ENCODE measurements at regions not wholly inside any gene's neighbourhood (a gene's known extent, or its start where the extent isn't known, plus 50 kb on each side); places are given as distances from the start of the nearest gene placed in this dataset.
"Not testable (repeated sequence)": the region's sequence is repeated elsewhere in the genome, so short reads cannot be mapped to it uniquely, and the experiment has no call there.

DNA sequence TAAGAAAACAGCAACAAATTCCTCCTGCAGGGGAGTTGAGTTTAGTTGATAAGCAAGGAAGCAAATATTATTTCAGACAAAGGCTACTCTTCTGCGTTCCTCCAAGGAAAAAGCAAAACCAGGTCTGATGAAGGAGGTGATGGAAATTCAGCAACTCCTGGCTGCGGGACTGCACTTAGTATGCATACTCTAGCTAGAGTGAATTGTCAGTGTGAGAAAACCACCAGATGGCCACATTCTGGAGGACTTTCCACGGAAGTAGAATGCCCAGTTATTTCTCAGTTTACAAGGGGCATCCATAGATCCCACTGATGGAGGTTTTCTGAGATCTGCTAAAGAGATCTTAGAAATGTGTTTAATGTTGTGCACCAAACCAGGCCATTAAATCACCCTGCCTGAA lies 338.6 kb upstream of the PUDP start:
- H3K4me3 Mint-ChIP-seq, result no peak overlapping the region
- TF ChIP-seq, protein P1, sequence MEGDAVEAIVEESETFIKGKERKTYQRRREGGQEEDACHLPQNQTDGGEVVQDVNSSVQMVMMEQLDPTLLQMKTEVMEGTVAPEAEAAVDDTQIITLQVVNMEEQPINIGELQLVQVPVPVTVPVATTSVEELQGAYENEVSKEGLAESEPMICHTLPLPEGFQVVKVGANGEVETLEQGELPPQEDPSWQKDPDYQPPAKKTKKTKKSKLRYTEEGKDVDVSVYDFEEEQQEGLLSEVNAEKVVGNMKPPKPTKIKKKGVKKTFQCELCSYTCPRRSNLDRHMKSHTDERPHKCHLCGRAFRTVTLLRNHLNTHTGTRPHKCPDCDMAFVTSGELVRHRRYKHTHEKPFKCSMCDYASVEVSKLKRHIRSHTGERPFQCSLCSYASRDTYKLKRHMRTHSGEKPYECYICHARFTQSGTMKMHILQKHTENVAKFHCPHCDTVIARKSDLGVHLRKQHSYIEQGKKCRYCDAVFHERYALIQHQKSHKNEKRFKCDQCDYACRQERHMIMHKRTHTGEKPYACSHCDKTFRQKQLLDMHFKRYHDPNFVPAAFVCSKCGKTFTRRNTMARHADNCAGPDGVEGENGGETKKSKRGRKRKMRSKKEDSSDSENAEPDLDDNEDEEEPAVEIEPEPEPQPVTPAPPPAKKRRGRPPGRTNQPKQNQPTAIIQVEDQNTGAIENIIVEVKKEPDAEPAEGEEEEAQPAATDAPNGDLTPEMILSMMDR (IDR thresholded peaks at IDR 0.05), result no peak
- DNase-seq (no peak), ATAC-seq (ENCODE audit: low read depth) (no peak)
- H3K4me1 Mint-ChIP-seq, result no peaks in the 10 kb centered on the region
- intact Hi-C loops (cut with micrococcal nuclease), result no loop called here
- no peaks in the 10 kb centered on the region for H3K9me3 Mint-ChIP-seq
- ChIA-PET POLR2A (no interaction called here), CTCF (no interaction called here)
- no peaks in the 10 kb centered on the region for H3K36me3 Mint-ChIP-seq (ENCODE audit: low read depth)
- no peak overlapping the region for H3K27ac Mint-ChIP-seq
- H3K27me3 Mint-ChIP-seq, result no peaks in the 10 kb centered on the region

DNA sequence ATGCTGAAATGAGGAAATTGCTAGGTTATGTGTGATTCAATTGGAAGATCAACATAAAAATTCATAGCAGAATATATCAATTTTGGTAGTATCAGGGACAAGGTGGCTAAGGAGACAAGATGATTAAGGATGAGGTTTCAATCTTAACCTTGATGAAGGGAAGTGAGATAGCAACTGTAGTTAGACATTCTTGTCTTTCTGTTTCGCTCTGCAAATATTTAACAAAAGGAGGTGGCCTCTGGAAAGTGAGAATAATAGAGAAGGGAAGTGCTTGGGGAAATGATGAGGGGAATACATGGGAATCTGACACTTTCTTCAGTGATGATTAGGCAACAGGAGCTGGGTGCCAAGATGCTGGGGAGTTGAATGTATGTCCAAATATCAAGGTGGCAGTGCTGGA lies 337.1 kb upstream of the PUDP start:
- POLR2A ChIA-PET, result no interaction called here
- Mint-ChIP-seq H3K36me3 (ENCODE audit: low read depth) (no peaks in the 10 kb centered on the region), H3K4me1 (no peaks in the 10 kb centered on the region), H3K9me3 (no peaks in the 10 kb centered on the region), H3K4me3 (no peak overlapping the region), H3K27me3 (no peaks in the 10 kb centered on the region), H3K27ac (no peak overlapping the region)
- CTCF ChIA-PET, result no interaction called here
- TF ChIP-seq, protein P1 (IDR thresholded peaks at IDR 0.05), result no peak
- DNase-seq (no peak), ATAC-seq (ENCODE audit: low read depth) (no peak)
- intact Hi-C loops (cut with micrococcal nuclease), result no loop called here

DNA sequence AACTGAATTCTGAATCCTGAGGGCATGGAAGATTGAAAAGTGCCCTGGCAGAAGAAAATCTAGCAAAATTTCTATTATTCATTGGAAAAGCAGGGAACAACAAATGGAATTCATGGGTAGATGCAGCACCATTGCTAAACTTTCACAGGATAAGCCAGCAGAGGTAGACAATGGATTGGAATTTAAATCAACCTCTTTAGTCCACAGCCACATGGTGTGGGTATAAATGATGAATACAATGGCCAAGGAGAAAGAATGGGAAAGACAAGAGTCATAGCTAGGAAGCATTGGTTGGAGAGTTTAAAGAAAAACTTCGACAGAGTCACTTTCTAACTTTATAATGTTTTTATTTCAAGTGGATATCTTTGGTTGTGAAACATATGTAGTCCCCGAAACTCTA lies 332.8 kb upstream of the PUDP start:
- POLR2A ChIA-PET, result no interaction called here
- TF ChIP-seq, protein P1 (IDR thresholded peaks at IDR 0.05), result no peak
- H3K4me3 Mint-ChIP-seq, result no peak overlapping the region
- H3K4me1 Mint-ChIP-seq, result no peaks in the 10 kb centered on the region
- DNase-seq (no peak), ATAC-seq (ENCODE audit: low read depth) (no peak)
- H3K9me3 Mint-ChIP-seq, result no peaks in the 10 kb centered on the region
- H3K27me3 Mint-ChIP-seq, result no peaks in the 10 kb centered on the region
- no peaks in the 10 kb centered on the region for H3K36me3 Mint-ChIP-seq (ENCODE audit: low read depth)
- H3K27ac Mint-ChIP-seq, result no peak overlapping the region
- CTCF ChIA-PET, result no interaction called here
- intact Hi-C loops (cut with micrococcal nuclease), result no loop called here

DNA sequence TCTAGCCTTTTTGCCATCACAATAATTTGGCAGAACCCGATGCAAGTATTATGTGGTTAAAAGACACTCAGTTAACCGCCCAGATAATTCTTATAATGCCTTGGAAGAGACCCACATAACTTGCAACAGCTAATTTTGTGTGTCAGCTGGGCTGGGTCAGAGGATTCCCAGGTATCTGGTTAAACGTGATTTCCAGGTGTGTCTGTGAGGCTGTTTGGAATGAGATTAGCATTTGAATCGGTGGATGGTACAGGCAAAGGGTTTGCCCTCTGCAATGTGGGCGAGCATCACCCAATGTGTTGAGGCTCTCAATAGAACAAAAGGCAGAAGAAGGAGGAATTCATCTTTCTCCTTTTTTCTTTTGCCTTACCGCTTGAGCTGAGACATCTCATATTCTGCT lies 314.2 kb upstream of the PUDP start:
- Mint-ChIP-seq H3K27me3 (no peaks in the 10 kb centered on the region), H3K36me3 (ENCODE audit: low read depth) (no peaks in the 10 kb centered on the region), H3K9me3 (no peaks in the 10 kb centered on the region), H3K4me3 (no peak overlapping the region), H3K4me1 (no peaks in the 10 kb centered on the region), H3K27ac (no peak overlapping the region)
- intact Hi-C loops (cut with micrococcal nuclease), result no loop called here
- no peak for ATAC-seq (ENCODE audit: low read depth)
- DNase-seq, result no peak
- ChIA-PET POLR2A (no interaction called here), CTCF (no interaction called here)
- TF ChIP-seq, protein P1 (IDR thresholded peaks at IDR 0.05), result no peak

DNA sequence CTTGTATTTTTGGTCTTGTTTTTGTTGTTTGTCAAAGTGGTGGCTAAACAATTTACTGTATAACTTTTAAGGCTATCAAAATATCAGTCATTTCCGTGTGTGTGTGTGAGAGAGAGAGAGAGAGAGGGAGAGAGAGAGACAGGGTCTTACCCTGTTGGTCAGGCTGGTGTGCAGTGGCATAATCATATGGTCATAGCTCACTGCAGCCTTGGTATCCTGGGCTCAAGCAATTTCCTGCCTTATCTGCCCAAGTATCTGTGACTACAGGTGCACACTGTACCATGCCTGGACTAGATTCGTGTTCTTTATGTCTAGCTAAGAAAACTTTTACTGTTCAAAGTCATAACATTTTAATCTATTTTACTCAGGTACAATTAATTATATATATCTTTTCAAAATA lies 313.1 kb upstream of the PUDP start:
- H3K4me3 Mint-ChIP-seq; H3K36me3 Mint-ChIP-seq (ENCODE audit: low read depth); H3K27ac Mint-ChIP-seq; H3K27me3 Mint-ChIP-seq; POLR2A ChIA-PET; H3K9me3 Mint-ChIP-seq; DNase-seq; H3K4me1 Mint-ChIP-seq; CTCF ChIA-PET; ATAC-seq (ENCODE audit: low read depth); intact Hi-C loops (cut with micrococcal nuclease): not testable (repeated sequence)

DNA sequence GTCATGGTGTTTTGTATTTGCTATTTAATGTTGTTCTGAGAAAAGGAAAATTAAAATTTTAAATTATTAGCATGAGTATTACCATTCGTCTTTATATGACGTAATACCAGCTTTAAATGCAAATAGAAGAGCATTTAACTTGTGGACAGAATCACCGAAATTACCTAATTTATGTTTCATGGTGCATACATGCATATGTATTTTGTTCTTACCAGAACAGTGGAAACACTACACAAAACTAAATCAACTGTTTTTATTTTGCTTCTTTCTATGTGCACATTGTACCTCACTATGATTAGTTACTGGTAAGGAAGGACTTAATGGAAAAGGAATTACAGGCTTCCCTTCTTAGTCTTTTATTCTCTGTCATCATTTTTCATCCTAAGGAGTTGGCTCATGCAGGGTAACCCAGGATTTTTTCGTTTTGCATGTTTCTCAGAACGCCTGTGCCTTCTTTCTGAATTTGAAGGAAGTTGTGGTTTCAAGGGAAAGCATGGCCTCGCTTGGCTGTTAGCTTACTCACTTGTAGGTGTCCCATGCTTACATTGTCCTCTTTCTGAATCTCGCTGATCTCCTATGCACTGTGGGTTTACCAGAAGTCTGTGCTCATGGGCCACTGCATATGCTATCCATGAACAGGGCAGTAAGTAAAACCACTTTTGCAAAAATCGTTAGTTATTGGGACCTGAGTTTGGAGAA lies 300.0 kb upstream of the PUDP start:
- ATAC-seq (ENCODE audit: low read depth) (no peak), DNase-seq (no peak)
- ChIA-PET CTCF (no interaction called here), POLR2A (no interaction called here)
- TF ChIP-seq, protein P1 (IDR thresholded peaks at IDR 0.05), result no peak
- Mint-ChIP-seq H3K4me1 (no peaks in the 10 kb centered on the region), H3K4me3 (no peak overlapping the region), H3K9me3 (no peaks in the 10 kb centered on the region), H3K36me3 (ENCODE audit: low read depth) (no peaks in the 10 kb centered on the region), H3K27me3 (no peaks in the 10 kb centered on the region), H3K27ac (no peak overlapping the region)
- intact Hi-C loops (cut with micrococcal nuclease), result no loop called here
